H9 (cell line): ENCODE measurements at regions not wholly inside any gene's neighbourhood (a gene's known extent, or its start where the extent isn't known, plus 50 kb on each side); places are given as distances from the start of the nearest gene placed in this dataset.

Source experiments
- DNase-seq: peaks from one replicate; pipeline ENCODE4 v3.0.0-alpha.2; 2017
- H2AFZ ChIP-seq: one replicate; pipeline ENCODE4 v1.6.1; 2013; ENCODE audit warnings: mild to moderate bottlenecking, low read length, control low read depth, moderate library complexity
- H2AK5ac ChIP-seq: 2 replicates; pipeline ENCODE4 v1.6.1; 2013; ENCODE audit warnings: low read length, control low read depth, mixed read lengths; ENCODE audit not compliant: insufficient read length
- H2BK120ac ChIP-seq: one replicate; pipeline ENCODE4 v1.6.1; 2013; ENCODE audit warnings: low read depth, mild to moderate bottlenecking, low read length, control low read depth, inconsistent platforms; ENCODE audit not compliant: poor library complexity, severe bottlenecking
- H2BK12ac ChIP-seq: 2 replicates; pipeline ENCODE4 v1.6.1; 2013; ENCODE audit warnings: low read length, control low read depth, mixed read lengths, low read depth; ENCODE audit not compliant: insufficient read length
- H2BK15ac ChIP-seq: 2 replicates; pipeline ENCODE4 v1.6.1; 2013; ENCODE audit warnings: low read depth, low read length, control low read depth
- H2BK20ac ChIP-seq: one replicate; pipeline ENCODE4 v1.6.1; 2013; ENCODE audit warnings: low read depth, mild to moderate bottlenecking, low read length, control low read depth, inconsistent platforms; ENCODE audit not compliant: poor library complexity, severe bottlenecking
- H2BK5ac ChIP-seq: 2 replicates; pipeline ENCODE4 v1.6.1; 2013; ENCODE audit warnings: low read length, control low read depth, mixed read lengths; ENCODE audit not compliant: insufficient read length
- H3K14ac ChIP-seq: 2 replicates; pipeline ENCODE4 v1.6.1; 2013; ENCODE audit warnings: low read length, control low read depth; ENCODE audit not compliant: insufficient read depth
- H3K18ac ChIP-seq: 2 replicates; pipeline ENCODE4 v1.6.1; 2013; ENCODE audit warnings: low read depth, mild to moderate bottlenecking, mixed read lengths, low read length, control low read depth; ENCODE audit not compliant: insufficient read length
- H3K23ac ChIP-seq: 2 replicates; pipeline ENCODE4 v1.6.1; 2013; ENCODE audit warnings: low read length, control low read depth, mixed read lengths, low read depth; ENCODE audit not compliant: insufficient read length
- H3K23me2 ChIP-seq: 2 replicates; pipeline ENCODE4 v1.6.1; 2013; ENCODE audit warnings: low read depth, mild to moderate bottlenecking, mixed read lengths, low read length, control low read depth; ENCODE audit not compliant: insufficient read length, poor library complexity, severe bottlenecking
- H3K27ac ChIP-seq: 2 replicates; pipeline ENCODE4 v1.5.1; 2013; ENCODE audit warnings: low read length, control low read depth, mixed read lengths, low read depth; ENCODE audit not compliant: insufficient read length
- H3K27me3 ChIP-seq: 2 replicates; pipeline ENCODE4 v1.6.1; 2013; ENCODE audit warnings: low read length, control low read depth, inconsistent platforms; ENCODE audit not compliant: insufficient read depth
- H3K4ac ChIP-seq: 2 replicates; pipeline ENCODE4 v1.6.1; 2013; ENCODE audit warnings: low read depth, mild to moderate bottlenecking, control low read depth, inconsistent platforms, low read length, moderate library complexity
- H3K4me1 ChIP-seq: 2 replicates; pipeline ENCODE4 v1.6.1; 2013; ENCODE audit warnings: low read length, control low read depth, inconsistent platforms; ENCODE audit not compliant: insufficient read depth
- H3K4me2 ChIP-seq: 2 replicates; pipeline ENCODE4 v1.6.1; 2013; ENCODE audit warnings: low read length, control low read depth, mixed read lengths; ENCODE audit not compliant: insufficient read length, insufficient read depth
- H3K56ac ChIP-seq: 2 replicates; pipeline ENCODE4 v1.6.1; 2013; ENCODE audit warnings: low read depth, mild to moderate bottlenecking, mixed read lengths, low read length, control low read depth; ENCODE audit not compliant: insufficient read length
- H3K79me1 ChIP-seq: 2 replicates; pipeline ENCODE4 v1.6.1; 2013; ENCODE audit warnings: low read depth, mild to moderate bottlenecking, moderate library complexity, low read length, control low read depth, inconsistent platforms; ENCODE audit not compliant: insufficient read depth, poor library complexity, severe bottlenecking
- H3K79me2 ChIP-seq: 2 replicates; pipeline ENCODE4 v1.6.1; 2013; ENCODE audit warnings: low read length, control low read depth, inconsistent platforms; ENCODE audit not compliant: insufficient read depth
- H3K9ac ChIP-seq: 2 replicates; pipeline ENCODE4 v1.6.1; 2013; ENCODE audit warnings: low read length, control low read depth, mixed read lengths; ENCODE audit not compliant: insufficient read length; ENCODE audit errors: extremely low read depth
- H3K9me3 ChIP-seq: one replicate; pipeline ENCODE4 v1.6.1; 2013; ENCODE audit warnings: low read depth, low read length, inconsistent platforms; ENCODE audit not compliant: control insufficient read depth
- H3T11ph ChIP-seq: one replicate; pipeline ENCODE4 v1.6.1; 2013; ENCODE audit warnings: mild to moderate bottlenecking, low read length, control low read depth, inconsistent platforms
- H4K20me1 ChIP-seq: one replicate; pipeline ENCODE4 v1.6.1; 2013; ENCODE audit not compliant: control insufficient read depth, insufficient read length, insufficient read depth
- H4K5ac ChIP-seq: 2 replicates; pipeline ENCODE4 v1.6.1; 2013; ENCODE audit warnings: low read depth, mild to moderate bottlenecking, mixed read lengths, low read length, control low read depth; ENCODE audit not compliant: insufficient read length
- H4K8ac ChIP-seq: replicated peaks from 2 replicates; pipeline ENCODE4 v1.6.1; 2013; ENCODE audit warnings: low read length, control low read depth, mixed read lengths, low read depth; ENCODE audit not compliant: insufficient read length
- H4K91ac ChIP-seq: 2 replicates; pipeline ENCODE4 v1.6.1; 2013; ENCODE audit warnings: low read depth, mild to moderate bottlenecking, moderate library complexity, mixed read lengths, low read length, control low read depth; ENCODE audit not compliant: insufficient read length
- H3K27ac Mint-ChIP-seq, 3 experiments: 2 replicates in 2 of 3; 3 replicates in 1 of 3; pipeline ENCODE4 v1.8.0; 2020 to 2021; ENCODE audit warnings: mixed read lengths in 3 of 3, mild to moderate bottlenecking in 1 of 3, moderate library complexity in 1 of 3
- H3K27me3 Mint-ChIP-seq: 2 replicates; pipeline ENCODE4 v1.8.0; 2021; ENCODE audit warnings: low read depth, mild to moderate bottlenecking, moderate library complexity, mixed read lengths
- H3K36me3 Mint-ChIP-seq, 3 experiments: 2 replicates in 2 of 3; 3 replicates in 1 of 3; pipeline ENCODE4 v1.8.0; 2020 to 2021; ENCODE audit warnings: low read depth in 3 of 3, mixed read lengths in 3 of 3; ENCODE audit not compliant: insufficient read depth in 1 of 3
- H3K4me1 Mint-ChIP-seq, 2 experiments: 2 replicates each; pipeline ENCODE4 v1.8.0; 2020; ENCODE audit warnings: mixed read lengths in 2 of 2
- H3K4me3 Mint-ChIP-seq, 2 experiments: 2 replicates in 1 of 2; 3 replicates in 1 of 2; pipeline ENCODE4 v1.8.0; 2020 to 2021; ENCODE audit warnings: mild to moderate bottlenecking in 2 of 2, mixed read lengths in 2 of 2, moderate library complexity in 1 of 2
- H3K9me3 Mint-ChIP-seq, 2 experiments: 2 replicates in 1 of 2; 3 replicates in 1 of 2; pipeline ENCODE4 v1.8.0; 2020; ENCODE audit warnings: mild to moderate bottlenecking in 2 of 2, mixed read lengths in 2 of 2, moderate library complexity in 1 of 2
- CTCF ChIP-seq: fragments of 200-600 bp; sonication (generic); conservative IDR thresholded peaks from 3 replicates; pipeline ENCODE4 v1.8.0; 2021; ENCODE audit warnings: antibody characterized with exemption, mild to moderate bottlenecking
- WGBS: extraction: QIAGEN DNeasy Blood & Tissue Kit; methylation state at CpG from one replicate; pipeline ENCODE4 v1.1.7; 2013; ENCODE audit warnings: missing lambda C conversion rate, low lambda C conversion rate, mixed read lengths; ENCODE audit not compliant: insufficient read length; ENCODE audit errors: extremely low coverage; 5-methylcytosine and 5-hydroxymethylcytosine counted together

DNA sequence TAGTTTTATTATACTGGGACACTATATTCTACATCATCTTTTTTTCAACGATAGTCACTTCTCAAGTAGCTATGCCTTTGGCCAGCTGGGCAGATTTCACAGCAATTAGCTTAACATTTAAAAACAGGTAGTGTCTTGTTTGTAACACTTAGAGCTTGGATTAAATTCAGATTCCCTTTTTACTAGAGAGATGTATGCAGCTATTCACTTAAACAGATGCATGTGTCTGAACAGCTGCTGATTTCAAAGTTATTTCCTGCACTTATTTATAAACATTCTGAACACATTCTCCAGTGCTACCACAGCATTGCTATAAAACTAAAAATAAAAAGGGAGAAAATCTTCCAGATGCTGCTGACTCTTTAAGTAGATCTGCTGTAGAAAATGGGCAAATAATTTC, 637.2 kb downstream of the POM121L12 start:
- Histone ChIP-seq H3K4ac (no peak overlapping the region), H3K4me2 (no peak overlapping the region), H3K27ac (no peak overlapping the region), H3K79me2 (no peaks in the 10 kb centered on the region), H3K4me1 (no peaks in the 10 kb centered on the region), H3K27me3 (no peaks in the 10 kb centered on the region), H3K23ac (no peak overlapping the region), H3K9ac (no peak overlapping the region), H3K79me1 (no peaks in the 10 kb centered on the region), H4K5ac (no peak overlapping the region), H2BK120ac (no peak overlapping the region), H2BK15ac (no peak overlapping the region), H2AFZ (no peak overlapping the region), H3K9me3 (no peaks in the 10 kb centered on the region), H3K23me2 (no peaks in the 10 kb centered on the region), H2BK20ac (no peak overlapping the region), H4K8ac (no peak overlapping the region), H2BK5ac (no peak overlapping the region), H3T11ph (no peak overlapping the region), H2BK12ac (no peak overlapping the region), H2AK5ac (no peak overlapping the region), H4K20me1 (no peaks in the 10 kb centered on the region), H3K56ac (no peak overlapping the region), H4K91ac (no peak overlapping the region), H3K18ac (no peak overlapping the region), H3K14ac (no peak overlapping the region)
- Mint-ChIP-seq H3K4me1 (no peaks in the 10 kb centered on the region), H3K27me3 (no peaks in the 10 kb centered on the region), H3K9me3 (peaks cover 0 to 3% of the 10 kb centered on the region in 2 experiments; a peak in 2 of 5 replicates), H3K36me3 (no peaks in the 10 kb centered on the region; a peak in 2 of 7 replicates), H3K4me3 (no peak overlapping the region), H3K27ac (no peak overlapping the region)
- no CpG with 5 or more reads among the region's 1 CpG for WGBS
- TF ChIP-seq CTCF: no peak
- no peak for DNase-seq
